ENCODE measurements at regions not wholly inside any gene's neighbourhood (a gene's known extent, or its start where the extent isn't known, plus 50 kb on each side); places are given as distances from the start of the nearest gene placed in this dataset.

DNA sequence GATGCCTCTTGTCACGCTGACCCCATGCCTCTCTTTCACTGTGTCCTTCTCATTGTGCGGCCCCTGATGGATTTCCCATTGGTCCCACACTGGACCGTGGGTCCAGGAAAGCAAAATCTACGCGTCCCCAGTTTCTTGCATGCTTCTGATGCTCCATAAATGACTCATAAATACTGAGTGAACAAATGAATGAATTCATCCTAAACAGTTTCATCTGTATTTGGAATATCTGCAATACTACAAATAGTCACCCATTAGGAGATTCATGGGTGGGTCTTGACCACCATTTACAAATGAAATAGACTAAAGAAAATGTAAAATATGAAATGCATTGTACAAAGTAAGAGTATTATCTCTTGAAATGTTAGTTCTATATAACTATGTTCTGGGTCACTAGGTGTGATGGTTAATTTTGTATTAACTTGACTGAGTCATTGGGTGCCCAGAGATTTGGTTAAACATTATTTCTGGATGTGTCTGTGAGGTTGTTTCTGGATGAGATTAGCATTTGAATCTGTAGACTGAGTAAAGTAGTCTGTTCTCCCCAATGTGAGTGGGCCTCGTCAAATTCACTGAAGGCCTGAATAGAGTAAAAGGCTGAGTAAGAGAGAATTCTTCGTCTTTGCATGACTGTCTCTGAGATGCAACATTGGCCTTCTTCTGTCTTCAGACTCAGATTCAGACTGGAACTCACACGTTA is 448.7 kb downstream of the PREX1 start:
- TF ChIP-seq, protein P1, sequence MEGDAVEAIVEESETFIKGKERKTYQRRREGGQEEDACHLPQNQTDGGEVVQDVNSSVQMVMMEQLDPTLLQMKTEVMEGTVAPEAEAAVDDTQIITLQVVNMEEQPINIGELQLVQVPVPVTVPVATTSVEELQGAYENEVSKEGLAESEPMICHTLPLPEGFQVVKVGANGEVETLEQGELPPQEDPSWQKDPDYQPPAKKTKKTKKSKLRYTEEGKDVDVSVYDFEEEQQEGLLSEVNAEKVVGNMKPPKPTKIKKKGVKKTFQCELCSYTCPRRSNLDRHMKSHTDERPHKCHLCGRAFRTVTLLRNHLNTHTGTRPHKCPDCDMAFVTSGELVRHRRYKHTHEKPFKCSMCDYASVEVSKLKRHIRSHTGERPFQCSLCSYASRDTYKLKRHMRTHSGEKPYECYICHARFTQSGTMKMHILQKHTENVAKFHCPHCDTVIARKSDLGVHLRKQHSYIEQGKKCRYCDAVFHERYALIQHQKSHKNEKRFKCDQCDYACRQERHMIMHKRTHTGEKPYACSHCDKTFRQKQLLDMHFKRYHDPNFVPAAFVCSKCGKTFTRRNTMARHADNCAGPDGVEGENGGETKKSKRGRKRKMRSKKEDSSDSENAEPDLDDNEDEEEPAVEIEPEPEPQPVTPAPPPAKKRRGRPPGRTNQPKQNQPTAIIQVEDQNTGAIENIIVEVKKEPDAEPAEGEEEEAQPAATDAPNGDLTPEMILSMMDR (IDR thresholded peaks at IDR 0.05; ENCODE audit: low read depth, low read length): no peak
- TF ChIP-seq POLR2A (IDR thresholded peaks at IDR 0.05; ENCODE audit: extremely low read depth, insufficient read length): no peak
